ENCODE measurements at regions not wholly inside any gene's neighbourhood (a gene's known extent, or its start where the extent isn't known, plus 50 kb on each side); places are given as distances from the start of the nearest gene placed in this dataset.

DNA sequence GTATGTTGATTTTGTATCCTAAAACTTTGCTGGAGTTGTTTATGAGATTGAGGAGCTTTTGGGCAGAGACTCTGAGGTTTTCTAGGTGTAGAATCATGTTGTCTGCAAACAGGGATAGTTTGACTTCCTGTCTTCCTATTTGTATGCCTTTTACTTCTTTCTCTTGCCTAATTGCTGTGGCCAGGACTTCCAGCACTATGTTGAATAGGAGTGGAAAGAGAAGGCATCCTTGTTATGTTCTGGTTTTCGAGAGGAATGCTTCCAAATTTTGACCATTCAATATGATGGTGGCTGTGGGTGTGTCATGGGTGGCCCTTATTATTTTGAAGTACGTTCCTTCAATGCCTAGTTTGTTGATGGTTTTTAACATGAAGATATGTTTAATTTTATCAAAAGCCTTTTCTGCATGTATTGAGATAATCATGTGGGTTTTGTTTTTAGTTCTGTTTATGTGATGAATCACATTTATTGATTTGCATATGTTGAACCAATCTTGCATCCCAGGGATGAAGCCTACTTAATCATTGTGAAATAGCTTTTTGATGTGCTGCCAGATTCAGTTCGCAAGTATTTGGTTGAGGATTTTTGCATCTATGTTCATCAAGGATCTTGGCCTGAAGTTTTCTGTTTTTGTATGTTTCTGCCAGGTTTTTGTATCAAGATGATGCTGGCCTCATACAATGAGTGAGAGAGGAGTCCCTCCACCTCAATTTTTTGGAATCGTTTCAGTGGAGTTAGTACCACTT, 188.1 kb downstream of the MINAR1 start:
- TF ChIP-seq, protein P1, sequence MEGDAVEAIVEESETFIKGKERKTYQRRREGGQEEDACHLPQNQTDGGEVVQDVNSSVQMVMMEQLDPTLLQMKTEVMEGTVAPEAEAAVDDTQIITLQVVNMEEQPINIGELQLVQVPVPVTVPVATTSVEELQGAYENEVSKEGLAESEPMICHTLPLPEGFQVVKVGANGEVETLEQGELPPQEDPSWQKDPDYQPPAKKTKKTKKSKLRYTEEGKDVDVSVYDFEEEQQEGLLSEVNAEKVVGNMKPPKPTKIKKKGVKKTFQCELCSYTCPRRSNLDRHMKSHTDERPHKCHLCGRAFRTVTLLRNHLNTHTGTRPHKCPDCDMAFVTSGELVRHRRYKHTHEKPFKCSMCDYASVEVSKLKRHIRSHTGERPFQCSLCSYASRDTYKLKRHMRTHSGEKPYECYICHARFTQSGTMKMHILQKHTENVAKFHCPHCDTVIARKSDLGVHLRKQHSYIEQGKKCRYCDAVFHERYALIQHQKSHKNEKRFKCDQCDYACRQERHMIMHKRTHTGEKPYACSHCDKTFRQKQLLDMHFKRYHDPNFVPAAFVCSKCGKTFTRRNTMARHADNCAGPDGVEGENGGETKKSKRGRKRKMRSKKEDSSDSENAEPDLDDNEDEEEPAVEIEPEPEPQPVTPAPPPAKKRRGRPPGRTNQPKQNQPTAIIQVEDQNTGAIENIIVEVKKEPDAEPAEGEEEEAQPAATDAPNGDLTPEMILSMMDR (IDR thresholded peaks at IDR 0.05): no peak
- no peak for TF ChIP-seq POLR2A (IDR thresholded peaks at IDR 0.05)
